SHP77 (cell line): ENCODE measurements at regions not wholly inside any gene's neighbourhood (a gene's known extent, or its start where the extent isn't known, plus 50 kb on each side); places are given as distances from the start of the nearest gene placed in this dataset.

ENCODE experiments used
- DNase-seq, 2 experiments: peaks; one replicate each; lab custom pipeline; 2025; lab: John Stamatoyannopoulos, UW

DNA sequence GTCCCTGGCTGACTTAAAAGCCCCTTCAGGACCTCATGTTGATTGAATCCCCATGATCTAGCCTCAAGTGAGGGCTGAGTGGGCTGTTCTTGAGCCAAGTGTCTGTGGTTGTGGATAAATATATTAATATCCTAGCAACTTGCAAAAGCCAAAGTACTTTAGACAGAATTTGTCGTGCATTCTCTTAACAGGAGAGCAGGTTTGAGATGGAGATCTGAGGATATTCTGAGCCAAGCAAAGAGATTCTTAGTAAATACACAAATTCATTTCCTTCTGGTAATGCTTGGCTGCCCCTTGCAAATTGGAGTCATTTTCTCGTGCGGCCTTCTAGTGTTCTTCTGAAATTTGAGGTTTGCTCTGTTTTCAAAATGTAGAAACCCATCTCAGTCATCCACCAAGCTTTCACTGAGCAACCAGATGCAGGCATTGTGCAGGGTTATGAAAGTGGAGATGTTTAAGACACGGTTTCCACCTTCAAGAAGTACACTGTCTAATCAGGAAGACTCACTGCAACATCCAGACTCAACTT is 242.1 kb upstream of the JUN start:
- DNase-seq = no peak

DNA sequence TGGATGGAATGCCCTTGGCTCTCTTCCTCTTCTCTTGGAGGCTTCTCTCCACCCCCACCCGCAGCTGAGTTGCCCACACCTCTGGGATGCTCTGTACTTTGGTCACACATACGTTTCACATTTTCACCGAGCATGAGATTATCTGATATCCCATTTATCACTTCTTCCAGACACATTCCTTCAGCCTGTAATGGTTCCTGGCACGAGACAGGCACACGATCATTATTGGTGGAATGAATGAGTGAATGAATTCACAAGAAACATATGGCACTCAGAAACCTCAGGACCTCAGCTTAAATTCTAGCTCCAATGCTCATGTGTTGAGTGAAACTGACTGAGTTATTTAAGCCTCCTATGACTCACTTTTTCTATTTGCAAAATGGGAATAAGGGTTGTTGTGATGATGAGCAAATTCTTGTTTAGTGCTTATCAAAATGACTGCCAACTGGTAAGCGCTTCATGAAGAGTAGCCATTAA is 242.7 kb upstream of the JUN start:
- no peak for DNase-seq

DNA sequence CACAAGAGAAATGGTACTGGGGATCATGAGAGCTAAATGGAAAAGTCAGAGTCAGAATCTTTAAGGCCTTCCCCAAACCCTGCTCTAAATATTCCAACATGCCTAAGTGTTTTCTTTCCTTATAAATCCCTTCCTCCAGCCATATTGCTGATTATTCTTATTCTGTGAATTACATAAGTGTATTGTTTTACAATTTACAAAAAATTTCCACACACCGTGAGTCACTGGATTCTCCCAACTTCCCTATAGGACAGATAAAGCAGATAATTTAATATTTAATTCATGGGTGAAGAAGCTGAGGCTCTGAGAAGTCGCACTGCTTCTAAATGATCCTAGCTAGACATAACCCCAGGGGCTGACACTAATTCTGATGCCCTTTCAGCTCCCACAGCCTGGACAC is 243.3 kb upstream of the JUN start:
- no peak for DNase-seq

DNA sequence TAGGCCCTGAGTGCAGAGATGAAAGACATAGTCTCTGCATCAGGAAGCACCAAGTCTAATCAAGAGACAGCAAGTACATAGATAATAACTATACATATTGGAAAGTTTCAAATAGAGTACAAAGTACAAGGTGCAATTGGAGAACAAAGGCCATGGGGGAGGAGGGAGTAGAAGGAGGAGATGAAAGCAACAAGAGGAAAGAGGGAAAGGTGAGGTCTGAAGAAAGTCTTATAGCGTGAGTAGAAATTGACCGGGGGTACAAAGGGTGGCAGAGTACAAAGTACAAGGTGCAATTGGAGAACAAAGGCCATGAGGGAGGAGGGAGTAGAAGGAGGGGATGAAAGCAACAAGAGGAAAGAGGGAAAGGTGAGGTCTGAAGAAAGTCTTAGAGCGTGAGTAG is 244.2 kb upstream of the JUN start:
- no peak for DNase-seq

DNA sequence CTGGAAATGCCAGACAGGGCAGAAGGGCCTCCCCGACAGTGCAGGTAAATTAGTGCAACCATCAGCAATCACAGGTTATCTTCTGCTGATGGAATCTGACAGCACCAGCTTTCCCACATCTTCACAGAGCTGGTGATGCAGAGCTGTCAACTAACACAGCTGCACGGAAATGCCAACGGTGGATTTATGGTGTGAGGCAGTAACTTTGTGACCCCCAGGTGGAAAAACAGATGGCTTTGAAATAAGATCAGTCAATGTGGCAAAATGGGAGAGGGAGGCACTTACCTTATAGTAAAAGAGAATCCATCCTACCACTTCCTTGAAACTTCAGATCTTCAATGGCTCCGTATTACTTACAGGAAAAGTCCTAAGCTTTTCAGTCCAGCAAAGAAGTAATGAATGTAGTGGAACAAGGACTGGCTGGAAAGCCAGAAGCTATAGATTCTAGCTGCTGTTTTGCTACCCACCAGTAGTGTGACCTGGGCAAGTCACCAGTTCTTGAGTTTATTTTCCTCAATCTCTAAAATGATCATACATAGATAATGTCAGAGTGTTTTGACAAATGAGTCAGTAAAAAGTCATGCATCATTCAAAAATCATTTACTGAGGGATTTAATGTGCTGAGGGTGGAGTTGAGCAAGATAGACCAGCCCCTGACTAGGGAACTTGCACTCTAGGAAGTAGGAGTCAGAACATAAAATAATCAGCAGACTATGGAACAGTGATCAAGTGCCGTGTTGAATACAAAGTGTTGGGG is 245.7 kb upstream of the JUN start:
- DNase-seq = peak; percentile 2 to 30

DNA sequence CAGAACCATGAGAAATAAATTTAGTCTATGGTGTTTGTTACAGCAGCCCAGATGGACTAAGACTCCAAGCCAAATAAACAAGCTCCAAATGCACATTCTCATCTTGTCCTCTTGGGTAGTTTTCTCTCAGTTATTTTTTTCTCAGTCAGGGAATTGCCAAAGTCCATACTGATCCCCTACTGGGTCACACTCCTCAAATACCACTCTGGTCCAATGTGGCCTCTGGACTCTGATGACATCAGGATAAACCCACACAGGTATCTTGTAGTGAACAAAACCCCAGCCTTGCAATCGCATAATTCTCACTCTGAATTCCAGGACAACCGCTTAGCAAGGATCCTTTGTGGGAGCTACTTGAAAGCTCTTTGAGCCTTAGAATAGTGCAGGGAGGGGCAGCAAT is 248.4 kb upstream of the JUN start:
- no peak for DNase-seq

DNA sequence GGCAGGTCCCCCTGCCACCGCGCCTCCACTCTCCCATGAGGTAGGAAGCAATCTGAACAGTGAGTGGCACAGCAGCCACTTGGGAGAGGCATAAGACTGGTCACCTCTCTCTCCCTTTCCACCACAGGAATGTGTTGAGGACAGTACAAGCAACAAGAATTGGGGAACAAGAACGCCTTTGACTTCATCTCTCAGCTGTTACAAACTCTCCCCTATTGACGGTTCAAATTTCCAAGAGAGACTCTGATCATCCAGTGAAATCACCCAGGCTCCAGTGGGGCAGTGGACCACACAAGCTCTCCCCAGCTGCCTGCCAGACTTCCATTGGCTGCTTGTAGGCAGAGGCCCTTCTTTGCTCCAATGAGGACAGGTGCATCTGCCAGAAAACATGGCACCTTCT is 249.9 kb upstream of the JUN start:
- no peak for DNase-seq

DNA sequence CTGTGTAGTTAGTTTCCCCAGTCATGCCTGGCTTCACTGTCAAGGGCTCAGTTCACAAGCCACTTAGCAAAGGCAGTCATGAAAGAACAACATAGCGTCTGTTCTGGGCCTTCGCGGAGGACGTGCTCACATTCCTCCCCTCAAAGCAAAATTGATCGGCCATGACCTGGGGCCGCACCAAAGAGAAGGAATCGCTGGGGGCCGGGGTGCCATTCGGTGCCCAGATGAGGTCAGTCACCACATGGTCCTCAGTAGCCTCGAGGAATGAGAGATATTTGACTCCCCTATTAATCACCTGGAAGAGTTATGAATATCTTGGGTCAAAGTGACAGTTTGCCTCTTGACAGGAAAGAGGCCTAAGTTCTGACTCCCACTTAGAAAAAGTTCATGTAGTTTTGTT is 251.1 kb upstream of the JUN start:
- no peak for DNase-seq

DNA sequence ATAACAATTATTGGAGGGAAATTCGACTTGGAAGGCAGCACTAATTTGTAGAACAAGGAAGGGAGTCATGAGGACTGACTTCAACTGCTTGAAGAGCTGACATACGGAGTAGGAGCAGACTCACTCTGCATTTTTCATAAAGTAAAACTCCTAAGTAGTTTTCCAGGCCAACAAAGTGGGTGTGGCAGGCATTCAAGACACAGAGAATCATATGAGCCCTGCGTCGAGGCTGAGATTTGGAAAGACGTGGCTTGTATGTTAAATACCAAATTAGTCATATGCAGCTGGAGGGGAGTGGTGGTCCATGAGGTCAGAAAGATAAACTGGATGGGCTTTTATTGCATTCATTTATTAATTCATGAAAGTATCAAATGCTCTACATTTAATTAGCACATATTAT is 255.7 kb upstream of the JUN start:
- DNase-seq = no peak

DNA sequence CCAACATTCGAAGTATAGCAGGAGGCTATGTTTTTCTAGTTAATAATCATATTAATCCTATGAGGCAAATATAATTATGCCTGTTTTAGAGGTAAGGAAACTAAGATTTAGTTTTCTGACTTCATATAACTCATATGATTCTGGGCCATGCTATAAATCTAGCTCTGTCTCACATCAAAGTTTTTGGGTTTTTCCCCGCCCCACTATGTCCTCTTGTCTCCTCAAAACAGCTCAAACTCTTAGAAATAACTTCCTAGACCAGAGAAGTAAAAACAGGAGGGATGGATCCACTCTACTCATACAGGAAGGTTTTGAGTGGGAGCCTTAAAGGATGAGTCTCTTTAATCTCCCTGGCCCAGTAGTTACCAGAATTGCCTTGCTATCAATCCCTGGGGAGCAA is 256.4 kb upstream of the FGGY start:
- no peak for DNase-seq

DNA sequence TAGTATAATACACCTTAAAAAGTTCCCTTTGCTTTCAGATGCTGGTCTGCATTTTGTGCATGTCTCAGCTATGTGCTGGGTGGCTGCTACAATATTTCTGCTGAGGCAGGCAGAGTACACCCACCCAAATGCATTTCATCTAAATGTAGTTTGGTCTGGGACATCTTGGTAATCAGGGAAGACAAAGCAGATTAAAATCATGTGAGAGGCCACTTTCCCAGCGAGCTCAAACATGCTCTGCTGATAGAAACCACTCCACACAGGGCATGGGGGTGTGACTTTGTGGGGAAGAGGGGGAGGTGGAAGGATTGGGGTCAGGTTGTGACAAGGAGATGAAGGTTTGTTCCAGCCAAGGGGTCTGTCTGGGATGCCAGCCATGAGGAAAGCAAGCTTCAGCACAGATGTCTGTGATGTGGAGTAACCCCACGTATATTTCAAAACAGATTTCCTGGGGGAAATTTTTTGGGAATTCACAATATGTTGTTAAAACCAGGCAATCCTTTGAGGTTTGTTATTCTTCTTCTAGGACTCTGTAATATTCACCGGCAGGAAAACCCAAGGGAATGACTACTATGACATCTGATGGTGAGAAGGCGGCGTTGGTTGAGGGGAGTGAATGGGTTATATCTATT is 255.1 kb upstream of the FGGY start:
- no peak for DNase-seq

DNA sequence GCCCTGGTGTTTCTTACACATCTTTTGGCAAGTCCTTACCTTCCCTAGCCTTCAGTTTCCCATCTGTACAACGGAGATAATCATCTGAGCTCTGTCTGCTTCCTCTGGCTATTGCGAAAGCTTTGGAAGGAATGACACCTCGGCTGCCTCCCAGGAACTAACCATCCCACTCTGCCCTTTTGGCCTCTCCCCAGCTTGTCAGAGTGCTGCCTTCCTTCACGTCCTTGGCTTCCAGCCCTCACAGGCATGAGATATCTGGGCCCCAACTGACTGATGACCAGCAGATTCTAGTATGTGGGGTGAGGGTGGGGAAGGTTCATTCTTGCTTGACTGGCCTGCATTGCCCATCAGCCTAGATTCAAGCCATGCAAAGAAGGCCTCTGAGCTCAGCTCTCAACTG is 253.1 kb upstream of the FGGY start:
- no peak for DNase-seq

DNA sequence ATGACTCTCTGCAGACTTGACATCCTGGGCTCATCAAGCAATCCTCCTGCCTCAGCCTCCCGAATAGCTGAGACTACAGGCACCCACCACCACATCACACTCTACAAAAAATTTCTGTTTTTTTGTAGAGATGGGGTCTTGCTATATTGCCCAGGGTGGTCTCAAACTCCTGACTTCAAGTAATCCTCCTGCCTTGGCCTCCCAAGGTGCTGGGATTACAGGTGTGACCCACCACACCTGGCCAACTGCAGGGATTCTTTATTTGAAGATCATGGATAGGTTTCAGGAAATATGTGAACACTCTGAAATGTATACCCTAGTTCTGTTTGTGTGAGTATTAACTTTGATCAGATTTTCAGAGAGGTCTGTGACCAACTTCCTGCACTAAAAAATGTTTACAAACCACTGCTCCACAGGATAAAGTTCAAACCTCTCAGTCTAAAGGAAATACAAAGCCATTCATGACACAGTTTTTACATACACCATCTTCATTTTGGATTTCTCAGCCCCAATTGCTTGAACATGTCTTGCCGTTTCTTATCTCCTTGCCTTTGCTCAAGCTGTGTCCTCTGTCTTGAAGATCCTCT is 252.3 kb upstream of the FGGY start:
- DNase-seq = no peak

DNA sequence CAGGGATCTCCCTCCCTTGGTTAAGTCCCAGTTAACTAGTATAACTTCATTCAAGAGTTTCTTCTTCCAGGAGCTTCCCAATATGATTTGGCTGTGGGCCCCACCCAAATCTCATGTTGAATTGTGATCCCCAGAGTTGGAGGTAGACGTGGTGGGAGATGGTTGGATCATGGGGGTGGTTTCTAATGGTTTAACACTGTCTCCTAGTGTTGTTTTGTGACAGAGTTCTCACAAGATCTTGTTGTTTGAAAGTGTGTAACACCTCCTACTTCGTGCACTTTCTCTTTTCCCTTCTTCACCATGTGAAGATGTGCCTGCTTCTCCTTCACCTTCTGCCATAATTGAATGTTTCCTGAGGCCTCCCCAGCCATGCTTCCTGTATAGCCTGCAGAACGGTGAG is 251.8 kb upstream of the FGGY start:
- DNase-seq = no peak

DNA sequence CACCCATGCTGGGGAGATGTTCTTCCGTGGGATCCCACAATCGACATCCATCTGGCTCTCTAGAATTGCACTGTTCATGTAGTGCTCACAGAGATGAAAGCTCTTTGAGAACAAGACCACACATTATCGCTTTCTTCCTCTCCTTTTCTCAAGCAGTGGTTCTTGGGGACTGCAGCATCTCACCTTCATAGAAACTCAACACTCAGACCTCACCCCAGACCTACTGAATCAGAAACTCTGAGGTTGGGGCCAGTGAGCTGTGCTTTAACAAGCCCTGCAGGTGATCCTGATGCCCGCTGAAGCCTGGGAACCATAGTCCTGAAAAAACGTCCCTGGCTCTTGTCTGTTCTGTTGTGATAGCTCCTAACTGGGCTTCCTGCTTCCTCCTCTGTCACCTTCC is 251.3 kb upstream of the FGGY start:
- DNase-seq = no peak

DNA sequence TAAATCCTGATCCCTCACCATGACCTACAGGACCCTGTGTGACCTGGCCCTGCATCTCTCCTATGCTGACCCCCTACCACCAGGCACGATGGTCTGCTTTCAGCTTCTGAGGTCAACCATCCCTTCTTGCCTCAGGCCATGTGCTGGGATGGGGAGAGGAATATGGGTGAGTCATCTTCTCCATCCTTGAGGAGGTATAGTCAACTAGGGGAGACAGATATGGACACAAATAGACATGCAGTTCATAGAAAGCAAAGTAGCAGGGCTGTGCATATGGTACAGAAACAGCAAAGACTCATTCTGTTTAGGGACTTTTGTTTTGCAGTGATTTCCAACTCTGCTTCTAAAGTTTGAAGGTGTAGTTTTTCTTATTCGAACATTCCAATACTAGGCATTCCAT is 250.8 kb upstream of the FGGY start:
- no peak for DNase-seq

DNA sequence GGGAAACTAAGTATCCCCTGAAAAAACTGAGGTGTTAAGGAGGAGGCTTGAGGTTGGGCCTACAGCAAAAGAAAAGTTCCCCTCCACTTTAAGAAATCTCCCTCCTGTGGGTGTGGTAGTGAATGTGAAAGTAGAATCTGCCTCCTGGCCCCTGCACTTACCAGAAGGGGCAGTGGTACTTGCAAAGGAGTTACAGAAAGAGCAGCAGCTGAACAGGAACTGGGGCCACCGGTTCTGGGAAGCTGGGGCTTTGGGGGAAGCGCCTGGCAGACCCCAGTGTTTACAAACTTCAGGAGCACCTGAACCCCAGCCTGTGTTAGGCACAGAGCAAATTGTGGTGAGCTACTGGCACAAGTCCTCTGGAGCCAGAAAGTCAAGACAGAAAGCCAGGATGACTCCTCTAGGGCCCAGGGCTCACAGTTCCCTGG is 250.2 kb upstream of the FGGY start:
- DNase-seq = no peak

DNA sequence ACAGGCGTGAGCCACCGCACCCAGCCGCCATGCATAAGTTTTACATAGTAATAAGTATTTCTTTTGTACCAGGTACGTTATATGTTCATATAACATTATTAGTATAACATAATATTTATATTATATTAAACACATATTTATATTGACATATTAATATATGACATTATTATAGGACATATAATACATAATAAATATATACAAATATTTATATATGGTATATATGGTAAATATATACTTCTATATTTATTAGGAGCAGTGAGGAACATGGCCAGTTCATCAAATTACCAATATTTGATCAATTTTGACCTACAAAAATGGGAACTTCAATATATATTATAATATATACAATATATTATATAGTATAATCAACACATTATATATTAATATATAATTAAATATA is 245.9 kb upstream of the FGGY start:
- no peak for DNase-seq

DNA sequence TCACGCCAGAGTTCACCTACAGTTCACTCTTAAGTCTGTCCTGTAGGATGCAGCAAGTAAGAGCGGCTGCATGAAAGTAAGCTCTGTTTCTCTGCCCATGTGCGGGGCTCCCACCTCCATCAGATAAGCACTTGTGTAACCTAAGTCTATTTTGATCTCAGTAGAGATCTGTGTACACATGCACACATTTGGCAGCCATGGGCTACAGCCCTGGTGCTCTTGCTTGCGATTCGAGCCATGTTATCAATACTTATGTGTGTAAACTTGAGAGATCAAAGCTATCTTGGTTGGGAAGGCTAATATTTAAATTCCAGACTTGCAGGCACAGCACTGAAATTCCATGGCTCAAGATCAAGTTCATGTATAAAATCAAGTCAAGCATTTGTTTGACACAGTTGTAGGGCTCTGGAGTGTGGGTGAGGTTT is 244.7 kb upstream of the FGGY start:
- no peak for DNase-seq

DNA sequence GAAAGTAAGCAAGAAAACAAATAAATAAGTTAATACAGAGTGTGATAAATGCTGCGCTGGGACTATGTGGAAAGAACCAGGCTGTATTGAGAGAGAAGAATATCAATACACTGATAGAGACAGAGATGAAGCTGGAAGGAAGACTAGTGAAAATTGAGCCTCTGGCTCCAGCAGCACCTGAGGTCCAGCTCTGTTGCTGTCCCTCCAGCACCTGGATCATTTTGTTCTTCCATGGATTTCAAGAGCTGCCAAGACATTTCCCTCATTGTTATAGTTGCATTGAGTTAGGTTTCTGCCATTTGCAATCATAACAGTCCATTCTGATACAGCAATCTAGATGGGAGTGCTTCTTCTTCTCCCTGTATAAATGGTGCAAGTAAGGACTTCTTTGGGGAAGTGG is 242.7 kb upstream of the FGGY start:
- DNase-seq = no peak

DNA sequence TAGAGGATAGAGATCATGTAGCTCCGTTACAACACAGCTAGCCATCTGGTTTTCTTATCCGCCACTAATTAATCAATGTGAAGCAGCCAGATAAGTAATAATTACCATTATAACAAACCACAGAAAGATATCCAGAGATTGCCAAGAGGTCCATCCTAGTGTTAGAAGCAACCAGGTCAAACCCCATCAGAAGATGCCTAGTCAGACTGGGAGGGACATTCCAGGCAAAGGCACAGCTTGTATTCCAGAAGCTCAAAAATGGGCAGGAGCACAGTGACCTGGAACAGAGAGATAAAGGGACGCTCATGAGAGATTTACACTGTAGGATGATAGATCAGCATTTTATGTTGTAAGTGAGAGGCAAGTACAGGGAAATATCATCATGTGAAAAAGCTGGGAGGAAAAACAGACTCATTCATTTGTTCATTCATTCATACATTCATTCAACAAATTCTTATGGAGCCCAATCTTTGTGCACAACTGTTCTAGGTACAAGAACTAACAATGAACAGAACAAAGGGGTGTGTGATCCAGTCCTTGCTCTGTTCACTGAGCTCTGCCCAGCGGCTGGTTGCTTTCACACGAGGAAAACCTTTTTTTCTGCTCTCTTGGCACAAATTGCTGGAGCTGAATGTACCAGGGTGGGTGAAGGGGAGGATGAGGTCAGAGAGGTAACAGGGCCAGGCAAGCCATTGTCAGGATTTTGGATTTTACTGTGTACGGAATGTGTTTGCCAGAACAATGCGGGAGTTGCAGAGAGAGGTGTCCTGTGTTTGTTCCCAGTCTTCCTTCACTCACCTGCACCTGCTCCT is 240.8 kb upstream of the FGGY start:
- DNase-seq = no peak

DNA sequence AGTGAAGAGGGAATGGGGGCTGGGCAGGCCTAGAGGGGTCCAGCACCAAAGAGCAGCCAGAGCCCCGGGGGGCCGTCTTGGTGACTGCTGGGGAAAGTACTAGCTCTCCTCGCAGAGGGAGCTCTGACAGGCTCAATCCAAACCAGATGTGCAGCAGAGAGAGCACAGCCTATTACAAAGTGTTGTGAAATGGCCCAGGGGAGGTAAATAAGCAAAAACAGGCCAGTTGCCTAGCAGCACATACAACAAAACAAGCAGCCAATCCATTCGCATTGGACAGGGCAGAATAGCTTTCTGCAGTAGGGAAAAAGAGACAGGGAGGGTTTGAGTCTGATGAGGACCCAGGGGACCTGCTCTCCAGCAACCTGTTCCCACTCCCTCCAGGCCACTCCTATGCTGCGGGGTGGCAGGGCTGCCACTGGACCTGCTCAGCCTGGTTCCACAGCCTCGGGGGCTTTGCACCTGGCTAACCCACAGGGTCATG is 239.6 kb upstream of the FGGY start:
- no peak for DNase-seq
